ENCODE measurements at regions not wholly inside any gene's neighbourhood (a gene's known extent, or its start where the extent isn't known, plus 50 kb on each side); places are given as distances from the start of the nearest gene placed in this dataset.

- intact Hi-C loops (cut with DNase I; ENCODE audit: low total_unique reads), result no loop called here
- TF ChIP-seq CTCF (IDR thresholded peaks at IDR 0.05) (no peak), POLR2A (IDR thresholded peaks at IDR 0.05) (no peak)
- no peaks in the 10 kb centered on the region for H3K27me3 ChIP-seq
- H3K36me3 ChIP-seq (ENCODE audit: low read depth, missing control alignments), result no peaks in the 10 kb centered on the region
- no peak overlapping the region for H3K4me3 ChIP-seq
- peaks cover 10% of the 10 kb centered on the region for H3K4me1 ChIP-seq
- no peaks in the 10 kb centered on the region for H3K9me3 ChIP-seq
- WGBS, 2 donors, result 92 to 94% methylated on average over 9 to 12 of the region's 12 CpGs
- no peak overlapping the region for H3K27ac ChIP-seq
- no peak for DNase-seq
Observed at GRCh38 chr6:14819840-14820420, 425.9 kb upstream of the JARID2 start.

GRCh38 chr6:14822012-14822553 is 423.8 kb upstream of the JARID2 start:
- H3K9me3 ChIP-seq, result no peaks in the 10 kb centered on the region
- no peak for TF ChIP-seq POLR2A (IDR thresholded peaks at IDR 0.05)
- no peak for TF ChIP-seq CTCF (IDR thresholded peaks at IDR 0.05)
- no peaks in the 10 kb centered on the region for H3K36me3 ChIP-seq (ENCODE audit: low read depth, missing control alignments)
- H3K4me3 ChIP-seq, result no peak overlapping the region
- no peaks in the 10 kb centered on the region for H3K27me3 ChIP-seq
- peaks cover 6% of the 10 kb centered on the region for H3K4me1 ChIP-seq
- no peak overlapping the region for H3K27ac ChIP-seq
- intact Hi-C loops (cut with DNase I; ENCODE audit: low total_unique reads), result no loop called here
- DNase-seq, result no peak
- 49 to 78% methylated on average over 4 of the region's 4 CpGs for WGBS, 2 donors

DNA sequence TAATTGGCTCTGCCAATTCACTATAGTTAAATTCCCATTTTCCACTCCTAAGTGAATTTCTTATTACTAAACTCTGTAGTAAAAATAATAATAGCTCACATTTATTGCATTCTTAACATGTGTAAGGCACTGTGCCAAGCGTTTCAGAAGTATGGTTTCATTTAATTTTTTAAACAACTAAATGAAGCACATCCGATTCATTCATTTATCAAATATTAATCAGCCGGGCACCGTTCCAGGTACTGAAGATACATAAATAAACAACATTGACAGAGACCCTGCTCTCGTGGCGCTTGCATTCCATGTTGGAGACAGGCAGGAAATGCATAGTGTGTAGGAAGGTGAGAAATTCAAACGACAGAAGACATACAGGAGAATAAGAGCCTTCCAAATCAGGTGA is 423.2 kb upstream of the JARID2 start:
- intact Hi-C loops (cut with DNase I; ENCODE audit: low total_unique reads), result no loop called here
- Histone ChIP-seq H3K27me3 (no peaks in the 10 kb centered on the region), H3K27ac (no peak overlapping the region), H3K36me3 (ENCODE audit: low read depth, missing control alignments) (no peaks in the 10 kb centered on the region), H3K4me1 (peaks cover 6% of the 10 kb centered on the region), H3K4me3 (no peak overlapping the region), H3K9me3 (no peaks in the 10 kb centered on the region)
- 79 to 80% methylated on average over 7 of the region's 7 CpGs for WGBS, 2 donors
- DNase-seq, result no peak
- TF ChIP-seq CTCF (IDR thresholded peaks at IDR 0.05) (no peak), POLR2A (IDR thresholded peaks at IDR 0.05) (no peak)

DNA sequence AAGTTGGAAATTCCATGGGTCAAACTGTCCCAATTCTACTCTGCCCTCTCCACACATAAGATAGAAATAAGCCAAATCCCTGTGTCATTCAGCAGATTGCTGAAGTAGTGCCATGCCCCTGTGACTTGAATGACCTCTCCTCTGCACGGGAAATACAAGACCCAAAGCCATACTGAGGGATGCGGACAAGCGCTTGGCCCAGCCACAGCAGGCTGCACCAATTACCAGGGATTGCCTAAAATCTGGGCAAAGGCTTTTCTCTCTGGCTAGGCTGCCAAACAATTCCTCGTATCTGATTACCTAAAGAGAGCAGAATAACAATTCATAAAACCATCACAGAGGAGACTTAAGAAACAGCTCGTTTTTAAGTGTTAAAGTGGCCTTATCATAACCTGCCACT is 421.8 kb upstream of the JARID2 start:
- no peak for TF ChIP-seq POLR2A (IDR thresholded peaks at IDR 0.05)
- TF ChIP-seq CTCF (IDR thresholded peaks at IDR 0.05), result no peak
- Histone ChIP-seq H3K27ac (no peak overlapping the region), H3K4me3 (no peak overlapping the region), H3K9me3 (no peaks in the 10 kb centered on the region), H3K27me3 (no peaks in the 10 kb centered on the region), H3K4me1 (peaks cover under 1% of the 10 kb centered on the region), H3K36me3 (ENCODE audit: low read depth, missing control alignments) (no peaks in the 10 kb centered on the region)
- no peak for DNase-seq
- 86 to 87% methylated on average over 5 of the region's 5 CpGs for WGBS, 2 donors
- intact Hi-C loops (cut with DNase I; ENCODE audit: low total_unique reads), result no loop called here
